IMR-90 (cell line): ENCODE measurements at regions not wholly inside any gene's neighbourhood (a gene's known extent, or its start where the extent isn't known, plus 50 kb on each side); places are given as distances from the start of the nearest gene placed in this dataset.

Experiments used
- ATAC-seq: fragments of 200-7000 bp; cut with Tn5 transposase; 2 replicates; pipeline ENCODE4 v1.9.1; 2020; ENCODE audit warnings: low read depth, mild to moderate bottlenecking, moderate library complexity
- BruUV-seq: library from RNA; stranded (reverse); fragments of 400-500 nt; replicated peaks from 2 replicates; lab custom pipeline; 2021; lab: Mats Ljungman, UMichigan
- CTCF ChIA-PET: fragments of 300-600 bp; formaldehyde crosslinking; extraction: SDS; loops from one replicate; lab custom pipeline; 2021; ENCODE audit warnings: antibody characterized with exemption; lab: Yijun Ruan, JAX
- POLR2A ChIA-PET: fragments of 300-600 bp; sonication (Branson Sonifier 250); formaldehyde crosslinking; loops from one replicate; lab custom pipeline; 2022; ENCODE audit warnings: antibody characterized with exemption; ENCODE audit not compliant: unreplicated experiment; lab: Charles Lee
- DNase-seq: peaks from one replicate; pipeline ENCODE4 v3.0.0; 2013
- H2AFZ ChIP-seq: replicated peaks from 2 replicates; pipeline ENCODE3; 2013; ENCODE audit warnings: low read length, mild to moderate bottlenecking; ENCODE audit not compliant: poor library complexity
- H2AK5ac ChIP-seq: 2 replicates; pipeline ENCODE4 v1.6.1; 2013; ENCODE audit warnings: low read depth, low read length, inconsistent platforms
- H2AK9ac ChIP-seq: replicated peaks from 2 replicates; pipeline ENCODE3; 2013; ENCODE audit warnings: mild to moderate bottlenecking, low read depth, low read length, moderate library complexity; ENCODE audit not compliant: poor library complexity
- H2BK120ac ChIP-seq: 2 replicates; pipeline ENCODE4 v1.6.1; 2013; ENCODE audit warnings: low read depth, low read length, inconsistent platforms
- H2BK15ac ChIP-seq: 3 replicates; pipeline ENCODE4 v1.6.1; 2013; ENCODE audit warnings: low read depth, low read length, inconsistent platforms
- H2BK20ac ChIP-seq: 2 replicates; pipeline ENCODE4 v1.6.1; 2013; ENCODE audit warnings: low read depth, mild to moderate bottlenecking, inconsistent platforms, low read length, moderate library complexity
- H2BK5ac ChIP-seq: 2 replicates; pipeline ENCODE4 v1.6.1; 2013; ENCODE audit warnings: mild to moderate bottlenecking, low read depth, low read length, inconsistent platforms; ENCODE audit not compliant: poor library complexity, severe bottlenecking
- H3K14ac ChIP-seq: replicated peaks from 2 replicates; pipeline ENCODE4 v1.6.1; 2013; ENCODE audit warnings: low read depth, low read length, inconsistent platforms
- H3K18ac ChIP-seq: 2 replicates; pipeline ENCODE4 v1.6.1; 2013; ENCODE audit warnings: low read depth, low read length, control low read depth
- H3K23ac ChIP-seq: 2 replicates; pipeline ENCODE4 v1.6.1; 2013; ENCODE audit warnings: low read depth, low read length, inconsistent platforms
- H3K27ac ChIP-seq: 2 replicates; pipeline ENCODE4 v1.5.1; 2013; ENCODE audit warnings: mild to moderate bottlenecking, control low read depth, low read length; ENCODE audit not compliant: insufficient read depth
- H3K27me3 ChIP-seq: 2 replicates; pipeline ENCODE4 v1.6.1; 2013; ENCODE audit warnings: low read length; ENCODE audit not compliant: control insufficient read depth, insufficient read depth
- H3K36me3 ChIP-seq: 2 replicates; pipeline ENCODE4 v1.6.1; 2013; ENCODE audit warnings: low read length, mixed read lengths; ENCODE audit not compliant: control insufficient read depth, insufficient read depth
- H3K4ac ChIP-seq: 2 replicates; pipeline ENCODE4 v1.6.1; 2013; ENCODE audit warnings: low read depth, low read length, inconsistent platforms
- H3K4me1 ChIP-seq: 2 replicates; pipeline ENCODE4 v1.6.1; 2013; ENCODE audit warnings: low read length, mixed read lengths; ENCODE audit not compliant: control insufficient read depth, insufficient read depth
- H3K4me2 ChIP-seq: 2 replicates; pipeline ENCODE4 v1.6.1; 2013; ENCODE audit warnings: low read depth, mild to moderate bottlenecking, control low read depth, low read length, moderate library complexity
- H3K4me3 ChIP-seq: 2 replicates; pipeline ENCODE4 v1.5.1; 2013; ENCODE audit warnings: low read depth, mild to moderate bottlenecking, control low read depth, low read length, moderate library complexity; ENCODE audit not compliant: insufficient read depth
- H3K56ac ChIP-seq: 2 replicates; pipeline ENCODE4 v1.6.1; 2013; ENCODE audit warnings: low read length, inconsistent platforms; ENCODE audit not compliant: insufficient read depth; ENCODE audit errors: extremely low read depth
- H3K79me1 ChIP-seq, 2 experiments: 2 replicates each; pipeline ENCODE4 v1.6.1; 2013; ENCODE audit warnings: low read length in 2 of 2, inconsistent platforms in 1 of 2, low read depth in 1 of 2
- H3K9ac ChIP-seq: 2 replicates; pipeline ENCODE4 v1.6.1; 2013; ENCODE audit warnings: low read depth, low read length, control low read depth
- H3K9me1 ChIP-seq: 2 replicates; pipeline ENCODE4 v1.6.1; 2013; ENCODE audit warnings: low read length, inconsistent platforms; ENCODE audit not compliant: insufficient read depth
- H3K9me3 ChIP-seq: 2 replicates; pipeline ENCODE4 v1.6.1; 2013; ENCODE audit warnings: low read length; ENCODE audit not compliant: control insufficient read depth, insufficient read depth
- H4K20me1 ChIP-seq: 2 replicates; pipeline ENCODE4 v1.6.1; 2013; ENCODE audit warnings: low read length, inconsistent platforms; ENCODE audit not compliant: insufficient read depth
- H4K5ac ChIP-seq: 2 replicates; pipeline ENCODE4 v1.6.1; 2013; ENCODE audit warnings: mild to moderate bottlenecking, low read depth, low read length, control low read depth
- H4K8ac ChIP-seq, 2 experiments: 2 replicates each; pipeline ENCODE4 v1.6.1; 2013; ENCODE audit warnings: low read depth in 2 of 2, low read length in 2 of 2, control low read depth in 1 of 2, inconsistent platforms in 1 of 2
- H4K91ac ChIP-seq: 2 replicates; pipeline ENCODE4 v1.6.1; 2013; ENCODE audit warnings: low read depth, low read length, inconsistent platforms; ENCODE audit not compliant: insufficient read depth
- BHLHE40 ChIP-seq: fragments of 150-350 bp; IDR thresholded peaks from 2 replicates; pipeline ENCODE4 v1.6.1; 2016; ENCODE audit warnings: mild to moderate bottlenecking, low read depth, low read length
- CEBPB ChIP-seq: IDR thresholded peaks from 2 replicates; pipeline ENCODE4 v1.6.1; 2012; ENCODE audit warnings: low read depth, low read length, improper control_type of control experiment
- CHD1 ChIP-seq: IDR thresholded peaks from 2 replicates; pipeline ENCODE4 v1.6.1; 2012; ENCODE audit warnings: low read depth, low read length, improper control_type of control experiment
- CTCF ChIP-seq: conservative IDR thresholded peaks from 2 replicates; pipeline ENCODE4 v1.5.1; 2012; ENCODE audit warnings: mild to moderate bottlenecking, low read depth, low read length, improper control_type of control experiment
- ELK1 ChIP-seq: fragments of 150-350 bp; IDR thresholded peaks from 2 replicates; pipeline ENCODE4 v1.6.1; 2016; ENCODE audit warnings: low read depth, mild to moderate bottlenecking, low read length, moderate library complexity, borderline replicate concordance
- FOS ChIP-seq: fragments of 150-350 bp; IDR thresholded peaks from 2 replicates; pipeline ENCODE4 v1.6.1; 2016; ENCODE audit warnings: low read depth, low read length
- MAFK ChIP-seq: IDR thresholded peaks from 2 replicates; pipeline ENCODE4 v1.6.1; 2012; ENCODE audit warnings: low read depth, low read length, improper control_type of control experiment
- MAZ ChIP-seq: IDR thresholded peaks from 2 replicates; pipeline ENCODE4 v1.6.1; 2012; ENCODE audit warnings: low read depth, mild to moderate bottlenecking, low read length, improper control_type of control experiment, moderate library complexity, borderline replicate concordance
- MXI1 ChIP-seq: IDR thresholded peaks from 2 replicates; pipeline ENCODE4 v1.6.1; 2012; ENCODE audit warnings: low read depth, mild to moderate bottlenecking, low read length, moderate library complexity, borderline replicate concordance
- NFE2L2 ChIP-seq: fragments of 150-350 bp; IDR thresholded peaks from 2 replicates; pipeline ENCODE4 v1.6.1; 2016; ENCODE audit warnings: low read depth, mild to moderate bottlenecking, low read length
- POLR2A ChIP-seq: IDR thresholded peaks from 2 replicates; pipeline ENCODE4 v1.6.1; 2012; ENCODE audit warnings: mild to moderate bottlenecking, low read depth, low read length
- RAD21 ChIP-seq: IDR thresholded peaks from 2 replicates; pipeline ENCODE4 v1.6.1; 2012; ENCODE audit warnings: low read length, improper control_type of control experiment
- RCOR1 ChIP-seq: IDR thresholded peaks from 2 replicates; pipeline ENCODE4 v1.6.1; 2012; ENCODE audit warnings: mild to moderate bottlenecking, low read length, improper control_type of control experiment; ENCODE audit not compliant: insufficient replicate concordance
- RFX5 ChIP-seq: IDR thresholded peaks from 2 replicates; pipeline ENCODE4 v1.8.0; 2012; ENCODE audit warnings: low read depth, mild to moderate bottlenecking, low read length, moderate library complexity
- SMC3 ChIP-seq: fragments of 150-350 bp; IDR thresholded peaks from 2 replicates; pipeline ENCODE4 v1.6.1; 2016; ENCODE audit warnings: low read depth, mild to moderate bottlenecking, antibody characterized with exemption, low read length, moderate library complexity
- USF2 ChIP-seq: fragments of 150-350 bp; IDR thresholded peaks from 2 replicates; pipeline ENCODE4 v1.6.1; 2017; ENCODE audit warnings: mild to moderate bottlenecking, antibody characterized with exemption, low read length, low read depth
- WGBS, 2 experiments: methylation state at CpG; one replicate each; pipeline versions ENCODE4 v1.1.5 to v1.1.7; 2013; ENCODE audit warnings: missing lambda C conversion rate in 2 of 2; ENCODE audit not compliant: insufficient read length in 1 of 2; ENCODE audit errors: extremely low coverage in 2 of 2; 5-methylcytosine and 5-hydroxymethylcytosine counted together
- dilution Hi-C: fragments of 300-500 bp; cut with HindIII; formaldehyde crosslinking; loops from one replicate; pipeline ENCODE4 v1.14.3; 2018; ENCODE audit warnings: low sequenced_read_pairs; ENCODE audit not compliant: unreplicated experiment
- in situ Hi-C: fragments of 300-500 bp; cut with MboI; formaldehyde crosslinking; loops from 3 replicates; pipeline ENCODE4 v1.14.3; 2019; ENCODE audit warnings: low sequenced_read_pairs, inconsistent platforms, mixed read lengths
- intact Hi-C: fragments of 100-400 bp; cut with micrococcal nuclease; formaldehyde crosslinking; loops from 2 replicates; pipeline ENCODE4 v1.10.0; 2022

- no peak overlapping the region for H2BK5ac ChIP-seq
- H3K9me3 ChIP-seq, result peaks cover 38% of the 10 kb centered on the region
- no peak overlapping the region for H2BK120ac ChIP-seq
- H3K27me3 ChIP-seq, result no peaks in the 10 kb centered on the region
- no peak overlapping the region for H3K14ac ChIP-seq
- no peaks in the 10 kb centered on the region for H4K20me1 ChIP-seq
- H2AK5ac ChIP-seq, result no peak overlapping the region
- H2BK15ac ChIP-seq, result no peak overlapping the region
- in situ Hi-C loops (no loop called here), dilution Hi-C loops (no loop called here), intact Hi-C loops (no loop called here)
- H4K91ac ChIP-seq, result no peak overlapping the region
- no peaks in the 10 kb centered on the region for H3K4me1 ChIP-seq
- no TSS peak for BruUV-seq
- no peak overlapping the region for H3K4me2 ChIP-seq
- no peak overlapping the region for H2AFZ ChIP-seq
- WGBS, 2 experiments, result 28% methylated on average over 2 of the region's 5 CpGs; no CpG with 5 or more reads in 1 of the 2 experiments
- H3K56ac ChIP-seq, result no peak overlapping the region
- H3K9me1 ChIP-seq, result no peaks in the 10 kb centered on the region
- no peak overlapping the region for H4K8ac ChIP-seq
- ChIA-PET POLR2A (no interaction called here), CTCF (no interaction called here)
- no peak overlapping the region for H3K4me3 ChIP-seq
- H3K36me3 ChIP-seq, result no peaks in the 10 kb centered on the region
- H3K4ac ChIP-seq, result no peak overlapping the region
- H3K23ac ChIP-seq, result no peak overlapping the region
- no peak overlapping the region for H3K27ac ChIP-seq
- no peak overlapping the region for H4K5ac ChIP-seq
- DNase-seq (no peak), ATAC-seq (no peak)
- H2BK20ac ChIP-seq, result no peak overlapping the region
- no peak for TF ChIP-seq RAD21
- no peak for TF ChIP-seq POLR2A
- no peak for TF ChIP-seq RFX5
- no peak for TF ChIP-seq FOS
- no peak for TF ChIP-seq CEBPB
- TF ChIP-seq ELK1, result no peak
- no peak for TF ChIP-seq NFE2L2
- TF ChIP-seq RCOR1, result no peak
- no peak for TF ChIP-seq CHD1
- TF ChIP-seq SMC3, result no peak
- TF ChIP-seq MAZ, result no peak
- no peak for TF ChIP-seq BHLHE40
- no peak for TF ChIP-seq MAFK
- TF ChIP-seq USF2, result no peak
- TF ChIP-seq MXI1, result no peak
- no peak for TF ChIP-seq CTCF
- H2AK9ac ChIP-seq, result no peak overlapping the region
- H3K79me1 ChIP-seq, result no peaks in the 10 kb centered on the region
- H3K18ac ChIP-seq, result no peak overlapping the region
- no peak overlapping the region for H3K9ac ChIP-seq
These were observed 142.4 kb upstream of the MYCN start for GRCh38 chr2:15797939-15798281.
